HG03103 (cell line): ENCODE measurements at regions not wholly inside any gene's neighbourhood (a gene's known extent, or its start where the extent isn't known, plus 50 kb on each side); places are given as distances from the start of the nearest gene placed in this dataset.

Experiments used
- ATAC-seq: cut with Tn5 transposase; IDR thresholded peaks from one replicate; pipeline ENCODE4 v1.9.1; 2021; ENCODE audit warnings: low read depth; ENCODE audit not compliant: unreplicated experiment

- no peak for ATAC-seq
Observed at GRCh38 chr3:18127859-18128681, 297.1 kb downstream of the SATB1 start.

GRCh38 chr3:18127174-18127858 lies 297.8 kb downstream of the SATB1 start:
- peak; percentile 95 for ATAC-seq

GRCh38 chr3:18126772-18127171 lies 298.4 kb downstream of the SATB1 start:
- ATAC-seq, result no peak

DNA sequence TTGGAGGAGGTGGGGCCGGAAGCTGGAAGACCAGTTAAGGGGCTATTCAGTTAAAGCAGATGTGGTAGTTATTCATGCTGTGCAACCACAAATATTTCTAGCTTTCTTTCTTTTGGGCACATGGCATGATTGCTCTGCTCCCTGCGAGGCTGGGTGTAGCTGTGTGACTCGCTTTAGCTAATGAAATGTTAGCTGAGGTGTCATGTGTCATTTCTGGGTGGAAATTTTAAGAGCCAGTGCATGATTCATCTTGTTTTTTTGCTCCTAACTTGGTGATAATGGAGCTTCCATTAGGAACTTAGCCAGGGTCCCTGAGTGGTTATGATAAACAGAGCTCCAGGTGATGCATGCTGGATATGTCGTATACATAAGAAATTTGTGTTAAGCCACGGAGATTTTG lies 300.6 kb downstream of the SATB1 start:
- no peak for ATAC-seq

GRCh38 chr3:18122264-18122663 lies 302.9 kb downstream of the SATB1 start:
- no peak for ATAC-seq

GRCh38 chr3:18121020-18121419 lies 304.1 kb downstream of the SATB1 start:
- ATAC-seq, result no peak

DNA sequence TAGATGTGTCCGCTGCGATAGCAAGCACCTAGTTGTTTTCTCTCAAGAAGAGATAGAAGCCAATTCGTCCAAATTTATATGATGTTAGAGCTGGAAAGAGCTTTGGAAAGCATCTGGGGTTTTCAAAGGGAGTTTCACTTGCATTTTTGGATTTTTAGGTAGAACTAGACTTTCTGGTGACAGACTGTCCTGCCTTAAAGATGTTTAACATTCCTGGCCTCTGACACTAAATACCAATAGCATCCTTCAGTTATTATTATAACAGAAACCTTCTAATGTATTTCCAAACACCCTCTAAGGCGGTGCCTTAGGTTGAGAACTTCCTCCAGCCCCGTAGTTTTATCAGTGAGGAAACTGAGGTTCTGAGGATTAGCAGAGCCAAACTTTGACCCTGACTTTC lies 305.3 kb downstream of the SATB1 start:
- no peak for ATAC-seq

GRCh38 chr3:18114894-18115293 lies 310.2 kb downstream of the SATB1 start:
- no peak for ATAC-seq

DNA sequence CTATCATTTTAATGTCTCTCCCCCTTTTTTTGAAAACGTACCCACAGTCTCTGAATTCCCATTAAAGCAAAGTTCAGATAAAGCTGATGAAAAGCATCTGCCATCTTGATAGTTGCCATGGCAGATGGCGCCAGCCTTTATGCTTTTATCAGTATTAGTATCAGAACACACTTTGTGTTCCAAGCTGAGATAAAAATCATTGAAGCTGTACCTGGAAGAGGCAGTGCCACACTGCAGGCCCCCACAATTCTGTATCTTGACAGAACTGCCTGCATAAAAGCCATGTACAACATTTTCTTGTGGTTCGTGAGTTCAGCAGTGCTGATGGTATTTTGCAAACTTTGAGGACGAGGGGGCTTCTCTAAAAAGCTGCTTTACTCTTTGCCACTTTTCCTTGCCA lies 311.7 kb downstream of the SATB1 start:
- no peak for ATAC-seq

- ATAC-seq, result no peak
Observed at GRCh38 chr3:18112674-18113375, 312.3 kb downstream of the SATB1 start.

DNA sequence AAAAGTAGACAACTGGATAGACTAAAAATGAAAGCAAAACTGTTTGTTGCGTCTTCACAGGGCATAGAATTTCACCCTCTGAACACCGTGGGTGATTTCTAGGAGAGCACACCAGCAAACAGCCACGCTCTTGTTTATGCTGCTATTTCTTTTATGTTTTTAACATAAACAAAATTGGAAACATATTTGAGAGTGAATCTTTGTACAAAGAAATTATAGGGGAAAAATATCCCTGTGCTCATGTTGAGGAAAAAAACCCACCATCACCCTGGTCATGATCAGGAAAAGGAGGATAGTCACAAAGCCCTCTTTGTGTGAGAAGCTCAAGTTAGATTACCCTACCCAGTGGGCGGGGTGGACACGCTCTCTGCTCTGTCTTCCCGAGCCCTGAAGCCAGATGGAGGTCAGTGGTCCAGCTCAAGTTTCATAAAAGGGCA lies 313.3 kb downstream of the SATB1 start:
- peak; percentile 86 for ATAC-seq

- ATAC-seq, result no peak
Observed at GRCh38 chr3:18103591-18103990, 321.5 kb downstream of the SATB1 start.

GRCh38 chr3:18100121-18100520 lies 325.0 kb downstream of the SATB1 start:
- ATAC-seq, result no peak

DNA sequence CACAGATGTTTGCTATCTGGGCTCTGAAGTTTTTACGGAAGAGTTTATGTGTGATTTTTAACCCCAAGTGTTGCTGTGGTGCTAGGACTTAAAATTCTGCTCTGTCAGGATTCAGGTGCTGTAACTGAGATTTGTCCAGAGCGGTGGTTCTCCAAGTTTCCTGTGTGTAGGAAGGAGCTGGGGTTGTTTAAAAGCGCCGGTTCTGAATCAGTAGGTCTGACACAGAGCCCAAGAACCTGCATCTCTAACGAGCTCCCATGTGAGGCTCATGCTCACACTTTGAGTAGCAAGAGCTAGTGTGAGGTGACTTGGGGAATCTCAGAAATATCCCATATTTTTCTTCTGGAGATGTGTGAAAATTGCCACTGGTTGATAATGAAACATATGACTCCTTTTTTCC lies 325.5 kb downstream of the SATB1 start:
- no peak for ATAC-seq

DNA sequence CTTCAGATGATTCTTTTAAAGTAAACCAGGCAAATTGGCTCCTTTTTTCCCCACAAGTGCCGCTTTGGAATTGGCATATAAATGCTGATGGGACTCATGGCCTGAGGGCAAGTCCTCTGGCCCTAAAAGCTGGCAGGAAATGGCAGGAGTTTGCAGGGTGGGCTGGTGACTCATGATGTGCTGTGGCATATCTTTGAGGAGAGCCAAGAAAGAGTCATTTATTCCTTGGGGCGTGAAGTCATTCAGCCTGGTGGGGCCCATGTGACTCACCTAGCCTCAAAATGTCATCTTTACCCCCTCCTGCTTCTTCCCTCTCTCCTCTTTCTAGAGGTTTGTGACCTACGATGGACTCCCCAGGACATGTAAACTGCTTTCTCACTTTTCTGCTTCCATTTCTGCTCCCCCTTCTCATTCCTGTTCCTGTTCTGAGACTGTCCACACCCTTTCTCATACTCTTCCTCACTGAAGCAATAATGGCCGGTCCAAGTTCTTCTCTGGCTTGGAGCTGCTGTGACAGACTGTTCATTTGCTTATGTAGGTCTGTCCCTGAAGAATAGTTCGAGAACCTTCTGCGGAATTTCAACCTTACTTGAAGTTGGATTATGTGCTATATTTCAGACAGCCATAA lies 326.1 kb downstream of the SATB1 start:
- ATAC-seq, result no peak

GRCh38 chr3:18097989-18098388 lies 327.1 kb downstream of the SATB1 start:
- no peak for ATAC-seq

DNA sequence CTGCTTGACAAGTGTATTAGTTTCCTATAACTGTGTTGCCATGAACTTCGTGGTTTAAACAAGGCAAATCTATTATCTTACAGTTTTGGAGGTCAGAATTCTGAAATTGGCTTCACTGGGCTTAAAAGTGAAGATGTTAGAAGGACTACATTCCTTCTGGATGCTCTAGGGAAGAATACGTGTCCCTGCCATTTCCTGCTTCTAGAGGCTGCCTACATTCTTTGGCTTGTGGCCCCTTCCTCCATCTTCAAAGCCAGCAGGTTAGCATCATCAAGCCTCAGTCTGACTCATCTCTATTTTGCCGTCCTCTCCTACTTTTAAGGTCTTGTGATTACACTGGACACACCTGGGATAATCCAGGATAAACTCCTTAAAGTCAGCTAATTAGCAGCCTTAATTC lies 327.7 kb downstream of the SATB1 start:
- no peak for ATAC-seq

DNA sequence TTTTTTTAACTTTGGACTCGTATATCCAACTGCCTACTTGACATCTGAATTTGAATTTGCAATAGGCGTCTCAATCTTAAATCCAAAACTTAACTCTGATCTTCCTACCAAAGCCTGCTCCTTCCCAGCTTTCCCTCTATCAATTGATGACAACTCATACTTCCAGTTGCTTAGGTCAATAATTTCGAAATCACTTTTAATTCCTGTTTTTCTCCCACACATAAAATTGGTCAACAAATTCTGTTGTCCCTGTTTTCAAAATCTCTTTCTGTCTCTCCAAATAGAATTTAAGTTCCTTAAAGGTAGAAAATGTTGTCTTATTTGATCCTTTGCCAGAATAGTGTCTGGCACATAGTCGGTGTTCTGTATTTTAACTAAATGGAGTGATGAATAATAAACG lies 332.4 kb downstream of the SATB1 start:
- ATAC-seq, result no peak

DNA sequence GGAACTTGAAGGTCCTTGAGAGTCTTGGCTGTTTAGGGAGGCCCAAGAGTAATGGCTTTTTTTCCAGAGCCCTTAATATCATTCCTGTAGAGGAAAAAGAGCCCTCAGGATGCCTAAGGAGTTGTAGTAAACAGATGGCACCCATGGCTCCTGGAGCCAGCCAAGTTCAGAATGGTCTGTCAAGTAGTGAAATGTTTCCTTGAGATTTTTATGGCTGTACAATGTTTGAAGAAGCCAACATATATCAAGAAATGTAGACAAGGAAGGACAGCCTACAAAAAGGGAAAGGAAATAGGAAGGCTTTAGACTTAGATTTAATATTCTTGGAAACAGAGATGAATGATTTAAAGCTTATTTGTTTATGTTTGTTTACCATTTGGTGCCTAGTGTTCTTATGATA lies 334.8 kb downstream of the SATB1 start:
- no peak for ATAC-seq

DNA sequence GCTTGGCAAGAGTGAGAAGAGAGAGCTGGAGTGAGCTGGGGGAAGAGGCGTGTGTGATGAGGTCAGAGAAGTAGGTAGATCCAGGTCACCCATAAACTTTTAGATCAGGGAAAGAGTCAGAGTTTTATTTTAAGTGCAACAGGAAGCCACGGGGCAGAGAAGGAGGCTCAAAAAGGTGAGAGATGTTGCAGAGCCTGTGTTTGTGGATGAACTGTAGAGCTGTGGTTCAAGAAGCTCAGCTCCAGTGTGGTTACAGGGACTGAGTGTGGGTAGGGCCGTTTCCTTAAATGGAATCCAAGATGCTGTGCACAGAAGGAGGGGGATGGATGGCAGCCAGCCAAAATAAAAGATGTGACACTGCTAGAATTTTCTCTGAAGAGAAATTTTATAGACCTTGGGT lies 337.2 kb downstream of the SATB1 start:
- ATAC-seq, result no peak

DNA sequence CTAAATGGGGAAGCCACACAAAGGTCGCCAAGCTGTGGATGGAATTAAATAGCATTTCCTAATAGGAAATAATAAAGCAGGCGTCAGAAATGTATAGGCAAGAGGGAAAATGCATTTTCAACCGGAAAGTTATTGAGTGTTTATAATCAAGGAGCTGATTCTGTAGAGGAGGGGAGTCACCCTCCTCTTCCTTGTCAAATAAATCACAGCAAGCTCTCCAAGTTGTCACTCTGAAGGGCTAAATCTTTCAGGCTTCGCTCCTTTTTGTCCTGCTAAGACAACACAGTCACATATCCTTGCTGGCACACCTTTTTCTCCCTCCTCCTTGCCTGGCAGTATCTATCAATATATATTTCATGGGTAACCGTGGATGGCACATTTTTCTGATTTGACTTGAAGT lies 338.4 kb downstream of the SATB1 start:
- ATAC-seq, result no peak
